NCI-H460 (cell line): ENCODE measurements at regions not wholly inside any gene's neighbourhood (a gene's known extent, or its start where the extent isn't known, plus 50 kb on each side); places are given as distances from the start of the nearest gene placed in this dataset.

Experiments
- DNase-seq: peaks from one replicate; pipeline ENCODE4 v3.0.0-alpha.2; 2016; ENCODE audit warnings: low read depth; ENCODE audit errors: extremely low read depth

DNA sequence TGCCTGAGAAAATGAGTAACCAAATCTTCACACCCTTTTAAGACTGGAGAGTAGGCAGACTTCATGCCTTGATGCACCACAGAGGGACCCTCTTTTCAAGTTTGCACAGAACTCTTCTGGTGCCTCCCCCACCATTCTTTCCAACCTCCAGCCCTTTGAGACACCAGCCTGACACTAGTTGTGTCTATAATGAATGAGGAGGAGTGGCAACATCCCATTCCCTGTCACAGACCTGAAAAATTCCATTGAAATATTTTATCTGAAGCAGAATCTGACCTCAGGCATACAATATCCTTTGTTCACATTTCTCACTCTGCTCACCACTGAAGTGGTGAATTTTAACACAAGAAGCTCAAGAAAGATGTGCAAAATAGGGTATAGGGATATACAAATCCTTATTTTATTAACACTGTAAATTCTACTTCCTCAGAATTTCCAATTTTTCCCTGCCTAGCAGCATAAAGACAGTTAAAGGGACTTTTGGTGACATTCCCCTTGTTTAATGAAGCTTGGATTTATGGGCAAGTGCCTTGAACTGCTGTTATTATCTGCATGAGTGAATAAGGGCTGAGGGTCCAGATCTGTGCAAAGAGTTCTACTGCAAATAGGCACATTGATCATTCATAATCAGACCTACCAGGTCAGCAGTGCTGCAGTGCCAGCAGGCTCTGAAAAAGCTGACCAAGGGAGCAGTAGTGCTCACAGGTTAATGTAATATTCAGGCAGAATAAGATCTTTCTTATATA, 149.9 kb upstream of the PAQR3 start:
- no peak for DNase-seq

GRCh38 chr4:79087071-79087470, 147.8 kb upstream of the PAQR3 start:
- DNase-seq, result no peak

GRCh38 chr4:79083406-79084010, 144.3 kb upstream of the PAQR3 start:
- no peak for DNase-seq

GRCh38 chr4:79082997-79083396, 143.8 kb upstream of the PAQR3 start:
- DNase-seq, result no peak

DNA sequence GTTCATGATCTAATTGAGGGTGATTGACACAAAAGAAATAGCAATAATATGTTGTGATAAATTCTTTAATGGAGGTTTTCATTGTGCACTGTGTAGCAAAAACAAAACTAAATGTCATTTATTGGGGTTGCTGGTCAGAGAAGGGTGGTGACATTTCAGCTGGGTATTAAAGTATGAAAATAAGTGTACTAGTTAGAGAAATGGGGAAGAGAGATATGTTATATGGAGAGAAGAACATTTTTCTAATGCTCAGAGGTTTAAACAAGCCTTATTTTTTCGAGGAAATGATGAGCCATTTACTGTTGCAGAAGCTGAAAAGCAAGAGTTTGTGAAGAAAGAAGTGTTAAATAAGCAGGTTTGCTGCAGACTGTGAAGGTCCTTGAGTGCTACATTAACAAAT, 142.7 kb upstream of the PAQR3 start:
- DNase-seq, result no peak

- no peak for DNase-seq
Observed at GRCh38 chr4:79078339-79078738, 139.1 kb upstream of the PAQR3 start.

GRCh38 chr4:79074040-79074439, 134.8 kb upstream of the PAQR3 start:
- DNase-seq, result no peak

DNA sequence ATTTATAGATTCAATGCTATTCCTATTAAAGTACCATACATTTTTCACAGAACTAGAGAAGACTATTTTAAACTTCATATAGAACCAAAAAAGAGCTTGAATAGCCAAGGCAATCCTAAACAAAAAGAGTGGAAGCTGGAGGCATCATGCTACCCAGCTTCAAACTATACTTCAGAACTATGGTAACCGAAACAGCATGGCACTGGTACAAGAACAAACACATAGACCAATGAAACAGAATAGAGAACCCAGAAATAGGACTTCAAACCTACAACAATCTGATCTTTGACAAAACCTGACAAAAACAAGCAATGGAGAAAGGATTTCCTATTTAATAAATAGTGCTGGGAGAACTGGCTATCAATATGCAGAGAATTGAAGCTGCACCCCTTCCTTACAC, 134.2 kb upstream of the PAQR3 start:
- DNase-seq, result no peak

DNA sequence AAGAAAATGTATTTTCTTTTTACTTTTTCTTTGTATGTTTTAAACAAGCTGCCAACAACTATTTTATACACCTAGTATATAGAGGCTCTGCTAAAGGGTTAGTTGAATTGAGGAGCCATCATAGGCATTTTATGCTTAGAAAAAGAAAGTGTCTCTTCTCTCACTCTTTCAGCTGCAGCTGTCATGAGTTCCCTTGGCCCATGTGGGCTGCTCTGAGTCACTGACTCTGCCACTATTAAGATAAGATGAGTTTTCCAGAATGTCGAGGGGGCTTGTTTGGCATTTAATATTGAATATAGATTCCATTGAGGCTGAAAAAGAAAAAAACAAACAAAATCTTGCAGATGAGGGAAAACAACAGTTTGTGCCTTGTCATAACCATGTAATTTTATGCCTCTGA, 126.0 kb upstream of the PAQR3 start:
- no peak for DNase-seq

DNA sequence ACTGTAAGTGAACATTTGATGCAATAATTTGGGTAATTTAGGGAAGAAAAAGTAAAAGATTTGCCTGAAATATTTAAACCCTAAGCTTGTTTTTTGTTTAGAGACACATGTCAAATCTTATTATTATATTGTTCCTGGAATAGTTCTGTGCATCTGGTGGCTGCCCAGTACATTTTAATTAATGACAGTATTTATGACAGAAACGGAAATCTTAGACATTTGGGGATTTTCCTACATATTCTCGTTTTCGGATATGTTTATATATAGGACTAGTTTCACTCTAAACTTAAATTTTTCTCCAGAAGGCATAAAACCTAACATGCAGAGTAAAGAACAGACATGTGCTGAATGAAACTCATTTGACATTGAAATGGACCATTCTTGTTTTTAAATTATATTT, 125.6 kb upstream of the PAQR3 start:
- no peak for DNase-seq

GRCh38 chr4:79059631-79060399, 120.6 kb upstream of the PAQR3 start:
- no peak for DNase-seq

GRCh38 chr4:79057772-79058171, 118.5 kb upstream of the PAQR3 start:
- DNase-seq, result no peak

GRCh38 chr4:79053754-79054153, 114.5 kb upstream of the PAQR3 start:
- DNase-seq, result no peak

DNA sequence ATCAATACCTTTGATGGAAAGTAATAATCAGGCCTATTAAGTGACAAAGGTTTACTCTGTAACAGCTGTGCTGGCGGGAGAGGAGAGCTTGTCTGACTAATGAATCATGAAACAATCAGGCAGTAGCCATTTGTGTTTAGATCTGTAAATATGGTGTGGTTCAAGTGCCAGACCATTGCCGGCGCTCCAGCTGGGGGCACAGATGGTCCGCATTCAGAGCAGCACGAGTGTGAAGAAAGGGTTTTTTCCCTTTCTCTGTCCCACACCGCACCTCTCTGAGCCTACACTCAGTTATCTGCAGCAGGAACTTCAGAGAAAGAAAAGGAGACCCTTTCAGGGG, 111.3 kb upstream of the PAQR3 start:
- no peak for DNase-seq

GRCh38 chr4:79049840-79050540, 110.8 kb upstream of the PAQR3 start:
- DNase-seq, result no peak

- DNase-seq, result no peak
Observed at GRCh38 chr4:79048878-79049277, 109.6 kb upstream of the PAQR3 start.

DNA sequence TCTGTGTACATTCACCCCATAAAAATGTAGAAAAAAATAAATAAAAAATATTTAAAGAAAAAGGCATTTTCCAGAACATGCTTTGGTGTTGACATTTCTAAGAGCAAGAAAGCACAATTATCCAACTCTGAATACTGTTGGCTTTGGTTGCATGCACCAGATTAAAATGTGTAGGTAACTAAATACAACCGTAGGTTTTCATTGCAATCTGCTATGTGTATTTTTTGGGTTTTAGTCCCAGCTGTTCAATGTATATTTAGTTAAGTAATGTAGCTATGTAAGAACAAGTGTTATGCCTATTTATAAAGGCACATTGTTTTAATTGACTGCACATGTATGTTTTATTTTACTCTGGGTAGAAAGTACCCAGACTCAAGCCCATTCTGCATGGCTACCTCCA, 108.1 kb upstream of the PAQR3 start:
- no peak for DNase-seq

GRCh38 chr4:79046016-79046592, 106.9 kb upstream of the PAQR3 start:
- no peak for DNase-seq

DNA sequence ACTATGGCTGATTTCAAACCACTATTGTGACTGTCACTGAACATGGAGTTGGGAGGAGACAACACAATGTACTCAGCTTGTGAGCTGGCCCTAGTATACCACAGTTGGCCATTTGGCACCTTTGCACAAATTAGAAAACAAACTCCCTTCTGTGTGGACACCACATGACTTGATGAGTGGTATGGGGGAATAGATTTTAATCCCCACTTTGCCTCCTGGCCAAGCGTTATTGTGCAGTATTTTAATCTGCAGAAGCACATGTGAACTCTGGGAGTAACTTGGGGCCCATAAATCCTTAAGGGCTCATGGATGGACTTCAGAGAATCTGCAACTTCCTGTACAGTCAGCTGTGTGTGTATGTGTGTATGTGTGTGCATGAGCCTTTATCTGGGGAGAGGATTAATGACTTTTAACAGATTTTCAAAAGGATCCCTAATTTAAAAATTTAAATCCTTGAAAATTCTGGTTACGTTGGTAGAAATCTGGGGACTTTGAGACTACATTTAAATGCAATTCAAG, 105.0 kb upstream of the PAQR3 start:
- DNase-seq, result no peak

DNA sequence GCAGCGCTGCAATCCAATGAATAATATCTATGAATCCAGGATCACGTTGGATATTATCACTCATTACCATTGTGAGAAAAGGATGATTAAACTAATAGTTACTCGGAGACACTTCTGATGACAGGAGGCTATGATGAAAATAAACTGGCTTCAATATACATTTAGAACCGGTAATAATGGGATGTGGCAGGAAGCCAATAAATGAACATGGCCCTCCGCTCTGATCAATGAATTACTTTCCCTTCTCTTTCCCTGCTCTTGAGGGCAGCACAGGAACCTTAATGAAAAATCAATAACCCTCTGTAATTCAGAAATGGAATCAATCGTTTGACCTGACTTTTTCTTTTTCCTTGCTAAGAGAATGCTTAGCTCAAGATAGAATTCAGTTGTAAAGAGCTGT, 103.9 kb upstream of the PAQR3 start:
- no peak for DNase-seq
